Tibial nerve (tissue), 4 donors: ENCODE measurements at regions not wholly inside any gene's neighbourhood (a gene's known extent, or its start where the extent isn't known, plus 50 kb on each side); places are given as distances from the start of the nearest gene placed in this dataset.

Experiments used
- CTCF ChIP-seq, 5 experiments: fragments of 200-600 bp in 3 of 5; fragments of 450-650 bp in 2 of 5; sonication (generic) in 3 of 5; IDR thresholded peaks; one replicate each; pipeline ENCODE4 v1.5.1; 2016 to 2019; ENCODE audit warnings: antibody characterized with exemption in 5 of 5, mild to moderate bottlenecking in 3 of 5, moderate library complexity in 2 of 5
- EP300 ChIP-seq, 2 donors: sonication (generic); formaldehyde crosslinking; IDR thresholded peaks; one replicate each; pipeline ENCODE4 v1.6.1; 2017; ENCODE audit warnings: antibody characterized with exemption in 2 of 2, mild to moderate bottlenecking in 1 of 2
- POLR2A ChIP-seq, 2 donors: fragments of 450-650 bp; IDR thresholded peaks; one replicate each; pipeline ENCODE4 v1.6.1; 2017; ENCODE audit warnings: antibody characterized with exemption in 2 of 2, mild to moderate bottlenecking in 2 of 2, moderate library complexity in 2 of 2

DNA sequence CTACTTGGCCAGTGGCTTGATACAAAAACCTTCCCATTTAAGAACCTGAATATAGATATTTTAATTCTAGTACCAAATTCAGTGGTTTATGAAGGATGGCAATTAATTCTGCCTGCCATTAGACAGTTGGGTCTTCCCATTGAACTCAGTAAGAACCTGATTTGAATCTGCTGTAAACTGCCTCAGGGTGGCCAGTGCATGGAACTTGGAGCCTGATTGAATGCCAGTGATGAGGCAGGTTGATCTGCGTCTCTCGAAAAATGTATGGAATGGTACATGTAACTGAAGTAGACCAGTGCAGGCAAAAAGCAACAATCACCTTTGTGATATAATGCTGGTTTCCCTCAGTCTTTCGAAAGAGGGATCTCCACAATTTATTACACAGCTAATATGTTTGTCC lies 421.4 kb downstream of the TMA16 start:
- TF ChIP-seq CTCF (IDR thresholded peaks at IDR 0.05) (no peak), POLR2A (IDR thresholded peaks at IDR 0.05) (no peak), EP300 (IDR thresholded peaks at IDR 0.05) (no peak)
